HG03066 (cell line): ENCODE measurements at regions not wholly inside any gene's neighbourhood (a gene's known extent, or its start where the extent isn't known, plus 50 kb on each side); places are given as distances from the start of the nearest gene placed in this dataset.

Experiments used
- ATAC-seq: cut with Tn5 transposase; IDR thresholded peaks from one replicate; pipeline ENCODE4 v1.9.1; 2021; ENCODE audit warnings: low read depth; ENCODE audit not compliant: unreplicated experiment

- ATAC-seq: no peak
These were observed 54.5 kb downstream of the ADRA2A start for GRCh38 chr10:111131168-111131799.

- no peak for ATAC-seq
These were observed 60.2 kb downstream of the ADRA2A start for GRCh38 chr10:111137007-111137406.

- no peak for ATAC-seq
These were observed 60.8 kb downstream of the ADRA2A start for GRCh38 chr10:111137587-111137986.

- ATAC-seq: no peak
These were observed 61.7 kb downstream of the ADRA2A start for GRCh38 chr10:111138544-111138943.

- ATAC-seq: no peak
These were observed 62.7 kb downstream of the ADRA2A start for GRCh38 chr10:111139567-111139966.

GRCh38 chr10:111142092-111142768 lies 65.4 kb downstream of the ADRA2A start:
- no peak for ATAC-seq

GRCh38 chr10:111146025-111146640 lies 69.3 kb downstream of the ADRA2A start:
- no peak for ATAC-seq

- ATAC-seq: no peak
These were observed 71.2 kb downstream of the ADRA2A start for GRCh38 chr10:111148025-111148424.

GRCh38 chr10:111148440-111148839 lies 71.6 kb downstream of the ADRA2A start:
- no peak for ATAC-seq

GRCh38 chr10:111150691-111151090 lies 73.9 kb downstream of the ADRA2A start:
- no peak for ATAC-seq

GRCh38 chr10:111151595-111152307 lies 74.9 kb downstream of the ADRA2A start:
- ATAC-seq: no peak

GRCh38 chr10:111156754-111157153 lies 79.9 kb downstream of the ADRA2A start:
- ATAC-seq: no peak

GRCh38 chr10:111158595-111158994 lies 81.8 kb downstream of the ADRA2A start:
- ATAC-seq: no peak

- no peak for ATAC-seq
These were observed 84.5 kb downstream of the ADRA2A start for GRCh38 chr10:111161109-111161874.

- no peak for ATAC-seq
These were observed 94.4 kb downstream of the ADRA2A start for GRCh38 chr10:111171183-111171582.

GRCh38 chr10:111175787-111176186 lies 99.0 kb downstream of the ADRA2A start:
- no peak for ATAC-seq

- no peak for ATAC-seq
These were observed 100.5 kb downstream of the ADRA2A start for GRCh38 chr10:111177379-111177778.

- ATAC-seq: no peak
These were observed 102.7 kb downstream of the ADRA2A start for GRCh38 chr10:111179514-111179913.

- no peak for ATAC-seq
These were observed 109.5 kb downstream of the ADRA2A start for GRCh38 chr10:111186358-111186757.

- ATAC-seq: no peak
These were observed 110.3 kb downstream of the ADRA2A start for GRCh38 chr10:111187096-111187495.

GRCh38 chr10:111199587-111199986 lies 122.8 kb downstream of the ADRA2A start:
- ATAC-seq: no peak
